Activated T-helper 17 cell treated with anti-CD3 and anti-CD28 coated beads, Interleukin-2, amount 50 U/mL, for 72 hours (primary cell): ENCODE measurements at regions not wholly inside any gene's neighbourhood (a gene's known extent, or its start where the extent isn't known, plus 50 kb on each side); places are given as distances from the start of the nearest gene placed in this dataset.

Experiments
- ATAC-seq: fragments of 150-1000 bp; cut with Tn5 transposase; replicated peaks from 2 replicates; pipeline ENCODE4 v1.10.0; 2021; ENCODE audit warnings: mild to moderate bottlenecking, moderate library complexity
- H3K27ac Mint-ChIP-seq: one replicate; pipeline ENCODE4 v1.8.0; 2022; ENCODE audit warnings: mixed read lengths
- H3K27me3 Mint-ChIP-seq: one replicate; pipeline ENCODE4 v1.8.0; 2022; ENCODE audit warnings: mixed read lengths
- H3K36me3 Mint-ChIP-seq: one replicate; pipeline ENCODE4 v1.8.0; 2022; ENCODE audit warnings: low read depth, mild to moderate bottlenecking, mixed read lengths
- H3K4me1 Mint-ChIP-seq: one replicate; pipeline ENCODE4 v1.8.0; 2022; ENCODE audit warnings: mixed read lengths
- H3K4me3 Mint-ChIP-seq: one replicate; pipeline ENCODE4 v1.8.0; 2022; ENCODE audit warnings: mild to moderate bottlenecking, mixed read lengths
- H3K9me3 Mint-ChIP-seq: one replicate; pipeline ENCODE4 v1.8.0; 2022; ENCODE audit warnings: mixed read lengths

DNA sequence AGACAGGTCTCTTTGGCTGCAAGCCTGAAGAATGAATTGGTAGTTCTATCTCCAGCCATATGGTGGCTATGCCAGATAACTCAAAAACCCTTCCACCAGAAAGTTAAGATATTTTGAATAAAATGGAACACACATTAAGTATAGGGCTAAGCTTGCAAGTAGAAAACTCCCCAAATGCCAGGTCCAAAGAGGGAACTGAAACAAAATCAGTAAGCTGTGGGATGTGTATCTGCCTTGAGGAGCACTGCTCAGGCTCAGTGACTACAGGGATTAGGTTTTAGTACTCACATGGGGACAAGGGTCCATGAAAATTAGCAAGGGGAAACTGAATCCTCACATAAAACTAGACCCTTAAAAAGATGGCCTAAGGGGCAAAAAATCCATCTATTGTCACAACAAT is 115.7 kb upstream of the PMFBP1 start:
- no peaks in the 10 kb centered on the region for H3K9me3 Mint-ChIP-seq
- H3K27me3 Mint-ChIP-seq: no peaks in the 10 kb centered on the region
- H3K36me3 Mint-ChIP-seq: no peaks in the 10 kb centered on the region
- H3K27ac Mint-ChIP-seq: no peak overlapping the region
- no peak overlapping the region for H3K4me3 Mint-ChIP-seq
- no peak for ATAC-seq
- H3K4me1 Mint-ChIP-seq: no peaks in the 10 kb centered on the region

DNA sequence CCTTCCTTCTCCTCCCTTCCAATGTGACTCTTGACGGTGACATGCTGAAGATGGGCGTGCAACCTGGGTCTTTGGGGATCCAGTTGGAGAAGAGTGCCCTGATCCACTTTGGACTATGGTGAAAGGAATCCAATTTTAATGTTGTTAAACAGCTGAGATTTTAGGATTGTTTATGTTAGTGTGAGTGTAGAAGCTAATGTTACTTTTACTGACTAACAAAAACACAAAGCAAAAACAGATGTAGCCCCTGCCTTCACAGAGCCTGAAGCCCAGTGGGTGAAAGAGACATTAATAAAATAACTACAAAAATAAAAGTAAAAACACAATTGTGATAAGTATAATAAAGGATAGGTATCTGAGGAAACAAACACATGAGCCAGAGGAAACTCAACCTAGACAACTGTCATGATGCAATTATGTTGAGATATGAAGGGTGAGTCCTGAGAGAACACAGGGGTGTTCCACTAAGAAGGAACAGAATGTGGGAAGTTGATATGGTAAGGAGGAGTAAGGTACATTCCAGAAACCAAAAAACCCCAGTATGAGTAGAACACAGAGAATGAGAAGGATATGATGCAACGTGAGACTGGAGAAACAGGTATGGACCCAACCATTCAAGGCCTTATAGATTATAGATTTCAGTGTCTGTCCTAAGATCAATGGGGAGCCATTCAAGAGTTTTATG is 115.1 kb upstream of the PMFBP1 start:
- no peaks in the 10 kb centered on the region for H3K9me3 Mint-ChIP-seq
- no peaks in the 10 kb centered on the region for H3K27me3 Mint-ChIP-seq
- ATAC-seq: no peak
- H3K4me1 Mint-ChIP-seq: no peaks in the 10 kb centered on the region
- H3K36me3 Mint-ChIP-seq: no peaks in the 10 kb centered on the region
- H3K27ac Mint-ChIP-seq: no peak overlapping the region
- no peak overlapping the region for H3K4me3 Mint-ChIP-seq

- ATAC-seq: no peak
Measured at GRCh38 chr16:72285728-72286127, 113.8 kb upstream of the PMFBP1 start.

DNA sequence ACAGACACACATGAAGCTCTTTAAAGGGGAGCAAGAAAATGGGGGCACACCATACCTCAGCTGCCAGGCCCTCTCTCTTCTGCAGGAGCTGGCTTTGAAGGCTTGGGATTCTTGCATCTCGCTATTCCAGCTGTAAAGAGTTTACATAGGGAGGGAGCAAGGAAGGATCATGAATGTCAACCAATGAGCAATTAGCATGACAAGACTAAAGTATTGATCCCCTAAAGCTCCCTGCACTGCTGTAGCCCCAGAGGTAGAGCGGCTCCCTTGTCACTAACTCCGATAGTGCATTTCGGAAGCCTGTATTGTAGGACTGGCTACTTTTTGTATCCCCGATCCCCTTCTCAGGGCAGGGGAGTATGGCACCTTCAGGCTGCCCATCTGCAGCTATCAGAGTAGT is 113.4 kb upstream of the PMFBP1 start:
- Mint-ChIP-seq H3K4me3 (no peak overlapping the region), H3K9me3 (no peaks in the 10 kb centered on the region), H3K27ac (no peak overlapping the region), H3K27me3 (no peaks in the 10 kb centered on the region), H3K36me3 (no peaks in the 10 kb centered on the region), H3K4me1 (no peaks in the 10 kb centered on the region)
- ATAC-seq: no peak

More at GRCh38 chr16:72285728-72286127, 113.8 kb upstream of the PMFBP1 start:
- no peak overlapping the region for H3K4me3 Mint-ChIP-seq
- H3K4me1 Mint-ChIP-seq: no peaks in the 10 kb centered on the region
- H3K9me3 Mint-ChIP-seq: no peaks in the 10 kb centered on the region
- no peak overlapping the region for H3K27ac Mint-ChIP-seq
- no peaks in the 10 kb centered on the region for H3K27me3 Mint-ChIP-seq
- no peaks in the 10 kb centered on the region for H3K36me3 Mint-ChIP-seq

- Mint-ChIP-seq H3K27me3 (no peaks in the 10 kb centered on the region), H3K4me1 (no peaks in the 10 kb centered on the region), H3K9me3 (no peaks in the 10 kb centered on the region), H3K4me3 (no peak overlapping the region), H3K27ac (no peak overlapping the region), H3K36me3 (no peaks in the 10 kb centered on the region)
- no peak for ATAC-seq
Measured at GRCh38 chr16:72284042-72284789, 112.3 kb upstream of the PMFBP1 start.

DNA sequence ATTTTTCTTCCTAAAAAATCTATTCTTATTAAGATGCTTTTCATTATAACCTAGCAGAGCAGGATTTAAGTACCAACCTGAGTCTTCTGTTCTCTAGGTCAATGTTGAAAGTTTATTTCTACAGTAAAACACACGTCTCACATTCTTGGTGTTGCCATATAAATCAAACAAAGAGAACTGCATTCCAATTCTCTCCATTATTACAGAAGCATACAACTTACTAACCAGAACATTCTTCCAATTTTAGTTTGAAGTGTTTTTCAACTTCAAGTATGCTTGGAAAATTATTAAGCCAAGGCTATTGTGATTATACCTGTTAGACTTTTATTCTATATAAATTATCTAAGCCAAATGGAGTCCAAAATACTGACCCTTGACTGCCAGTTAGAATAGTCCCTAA is 110.4 kb upstream of the PMFBP1 start:
- no peak for ATAC-seq
- H3K4me1 Mint-ChIP-seq: no peaks in the 10 kb centered on the region
- no peak overlapping the region for H3K4me3 Mint-ChIP-seq
- no peaks in the 10 kb centered on the region for H3K27me3 Mint-ChIP-seq
- no peaks in the 10 kb centered on the region for H3K9me3 Mint-ChIP-seq
- H3K36me3 Mint-ChIP-seq: no peaks in the 10 kb centered on the region
- no peak overlapping the region for H3K27ac Mint-ChIP-seq

DNA sequence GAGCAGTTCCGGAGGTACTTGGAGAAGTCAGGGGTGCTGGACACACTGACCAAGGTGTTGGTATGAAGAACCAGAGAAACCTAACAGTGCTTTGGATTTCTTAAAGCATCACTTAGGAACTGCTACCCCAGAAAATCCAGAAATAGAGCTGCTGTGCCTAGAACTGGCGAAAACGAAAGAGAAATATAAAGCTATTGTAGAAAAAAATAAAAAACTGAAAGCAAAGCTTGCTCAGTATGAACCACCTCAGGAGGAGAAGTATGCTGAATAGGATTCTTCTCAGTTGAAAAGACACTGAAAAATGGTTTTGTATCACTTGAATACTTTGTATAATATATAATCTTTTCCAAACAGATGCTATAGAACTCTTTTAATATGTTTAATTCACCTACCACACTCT is 106.3 kb upstream of the PMFBP1 start:
- no peaks in the 10 kb centered on the region for H3K9me3 Mint-ChIP-seq
- H3K27ac Mint-ChIP-seq: no peak overlapping the region
- H3K4me1 Mint-ChIP-seq: no peaks in the 10 kb centered on the region
- no peak overlapping the region for H3K4me3 Mint-ChIP-seq
- no peaks in the 10 kb centered on the region for H3K27me3 Mint-ChIP-seq
- H3K36me3 Mint-ChIP-seq: no peaks in the 10 kb centered on the region
- ATAC-seq: no peak

- Mint-ChIP-seq H3K9me3 (no peaks in the 10 kb centered on the region), H3K27ac (no peak overlapping the region), H3K4me1 (no peaks in the 10 kb centered on the region), H3K36me3 (no peaks in the 10 kb centered on the region), H3K27me3 (no peaks in the 10 kb centered on the region), H3K4me3 (no peak overlapping the region)
- no peak for ATAC-seq
Measured at GRCh38 chr16:72277749-72278148, 105.8 kb upstream of the PMFBP1 start.

DNA sequence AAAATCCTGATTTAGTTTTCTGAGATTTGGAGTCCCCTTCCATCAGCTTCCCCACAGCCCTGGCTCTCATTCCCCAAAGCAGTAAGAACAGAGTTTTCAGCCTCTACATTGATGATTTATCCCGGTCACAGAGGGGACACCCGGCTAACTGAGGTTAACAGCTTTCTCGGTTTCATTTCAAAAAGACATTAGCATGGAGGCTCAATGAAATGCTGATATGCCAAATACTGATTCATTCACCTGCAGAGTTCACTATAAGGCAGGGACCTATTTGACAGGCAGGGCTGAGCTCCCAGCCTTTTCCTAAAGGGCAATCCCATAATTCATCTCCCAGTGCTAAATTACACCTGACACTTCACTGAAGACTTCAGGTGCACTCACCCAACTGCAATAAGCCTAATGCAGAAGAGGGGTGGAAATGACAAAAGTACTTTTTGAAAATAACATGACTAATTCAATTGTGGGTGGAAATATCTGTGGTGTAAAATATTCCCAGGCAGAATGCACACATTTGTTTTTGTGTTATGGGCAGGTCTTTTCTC is 99.8 kb upstream of the PMFBP1 start:
- no peak for ATAC-seq
- H3K4me1 Mint-ChIP-seq: no peaks in the 10 kb centered on the region
- no peaks in the 10 kb centered on the region for H3K9me3 Mint-ChIP-seq
- H3K27me3 Mint-ChIP-seq: no peaks in the 10 kb centered on the region
- H3K27ac Mint-ChIP-seq: no peak overlapping the region
- H3K4me3 Mint-ChIP-seq: no peak overlapping the region
- H3K36me3 Mint-ChIP-seq: no peaks in the 10 kb centered on the region

GRCh38 chr16:72270531-72270930 is 98.6 kb upstream of the PMFBP1 start:
- Mint-ChIP-seq H3K36me3 (no peaks in the 10 kb centered on the region), H3K27me3 (no peaks in the 10 kb centered on the region), H3K27ac (no peak overlapping the region), H3K4me3 (no peak overlapping the region), H3K4me1 (no peaks in the 10 kb centered on the region), H3K9me3 (no peaks in the 10 kb centered on the region)
- no peak for ATAC-seq

GRCh38 chr16:72266836-72267235 is 94.9 kb upstream of the PMFBP1 start:
- no peak overlapping the region for H3K4me3 Mint-ChIP-seq
- ATAC-seq: no peak
- no peaks in the 10 kb centered on the region for H3K27me3 Mint-ChIP-seq
- no peaks in the 10 kb centered on the region for H3K36me3 Mint-ChIP-seq
- H3K9me3 Mint-ChIP-seq: no peaks in the 10 kb centered on the region
- H3K27ac Mint-ChIP-seq: no peak overlapping the region
- no peaks in the 10 kb centered on the region for H3K4me1 Mint-ChIP-seq

DNA sequence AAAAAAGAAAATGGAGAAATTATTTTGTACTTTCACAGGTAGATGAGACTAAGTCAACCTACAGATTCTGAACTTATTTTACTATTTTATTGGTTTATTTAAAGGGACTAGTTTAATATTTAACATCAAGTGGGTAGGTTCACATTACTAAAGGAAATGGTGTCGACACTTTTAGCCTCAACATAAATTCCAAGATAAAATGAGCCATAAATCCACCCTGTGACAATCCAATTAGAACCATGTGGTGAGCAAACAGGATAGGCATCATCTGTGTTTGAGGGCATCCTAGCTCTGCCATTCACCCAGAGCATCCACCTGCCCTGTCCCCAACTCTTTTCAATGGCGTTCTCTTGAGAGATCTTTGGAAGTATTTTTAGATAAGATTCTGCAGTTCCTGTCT is 92.8 kb upstream of the PMFBP1 start:
- Mint-ChIP-seq H3K4me1 (no peaks in the 10 kb centered on the region), H3K9me3 (no peaks in the 10 kb centered on the region), H3K4me3 (no peak overlapping the region), H3K27ac (no peak overlapping the region), H3K36me3 (no peaks in the 10 kb centered on the region), H3K27me3 (no peaks in the 10 kb centered on the region)
- ATAC-seq: no peak

- no peak overlapping the region for H3K4me3 Mint-ChIP-seq
- H3K27me3 Mint-ChIP-seq: no peaks in the 10 kb centered on the region
- peaks cover 5% of the 10 kb centered on the region for H3K9me3 Mint-ChIP-seq
- no peak for ATAC-seq
- H3K27ac Mint-ChIP-seq: no peak overlapping the region
- no peaks in the 10 kb centered on the region for H3K4me1 Mint-ChIP-seq
- H3K36me3 Mint-ChIP-seq: no peaks in the 10 kb centered on the region
Measured at GRCh38 chr16:72262711-72263110, 90.8 kb upstream of the PMFBP1 start.

DNA sequence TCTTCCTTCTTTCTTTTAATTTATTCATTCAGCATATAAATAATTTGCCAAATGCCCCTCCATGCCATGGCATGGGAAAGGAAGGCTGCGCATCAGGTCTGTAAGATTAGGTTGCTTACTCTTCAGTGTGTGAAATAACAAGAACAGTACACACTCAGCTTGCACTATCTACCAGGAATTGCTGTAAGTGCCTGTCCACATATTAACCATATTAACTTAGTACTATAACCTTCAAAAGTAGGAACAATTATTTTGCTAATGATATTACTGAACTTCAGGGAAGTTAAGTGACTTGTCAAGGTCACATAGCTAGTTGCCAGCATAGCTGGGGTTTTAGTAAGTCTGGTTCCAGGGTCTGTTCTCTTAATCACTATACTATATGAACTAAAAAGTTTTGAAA is 89.2 kb upstream of the PMFBP1 start:
- Mint-ChIP-seq H3K4me1 (no peaks in the 10 kb centered on the region), H3K9me3 (peaks cover 5% of the 10 kb centered on the region), H3K36me3 (no peaks in the 10 kb centered on the region), H3K4me3 (no peak overlapping the region), H3K27me3 (no peaks in the 10 kb centered on the region), H3K27ac (no peak overlapping the region)
- no peak for ATAC-seq

- no peak overlapping the region for H3K4me3 Mint-ChIP-seq
- H3K27me3 Mint-ChIP-seq: no peaks in the 10 kb centered on the region
- no peaks in the 10 kb centered on the region for H3K36me3 Mint-ChIP-seq
- H3K27ac Mint-ChIP-seq: no peak overlapping the region
- H3K9me3 Mint-ChIP-seq: peaks cover 5% of the 10 kb centered on the region
- H3K4me1 Mint-ChIP-seq: no peaks in the 10 kb centered on the region
- no peak for ATAC-seq
Measured at GRCh38 chr16:72256398-72257066, 84.6 kb upstream of the PMFBP1 start.
